Loucy (cell line): ENCODE measurements at regions not wholly inside any gene's neighbourhood (a gene's known extent, or its start where the extent isn't known, plus 50 kb on each side); places are given as distances from the start of the nearest gene placed in this dataset.

Experiments used
- H2AFZ ChIP-seq: fragments of 200-600 bp; sonication (generic); 2 replicates; pipeline ENCODE4 v1.6.0; 2016; ENCODE audit warnings: antibody characterized with exemption, mild to moderate bottlenecking, low read length, moderate library complexity
- H3F3A ChIP-seq: fragments of 200-600 bp; 2 replicates; pipeline ENCODE4 v1.6.0; 2016; ENCODE audit warnings: antibody characterized with exemption, low read depth, mild to moderate bottlenecking
- H3K27me3 ChIP-seq: fragments of 200-600 bp; sonication (generic); 2 replicates; pipeline ENCODE4 v1.6.1; 2014; ENCODE audit warnings: low read length, mild to moderate bottlenecking; ENCODE audit not compliant: insufficient read depth, poor library complexity, severe bottlenecking
- H3K36me3 ChIP-seq: fragments of 200-600 bp; sonication (generic); 2 replicates; pipeline ENCODE4 v1.6.1; 2016; ENCODE audit warnings: low read length; ENCODE audit not compliant: insufficient read depth
- H3K4me1 ChIP-seq: fragments of 200-600 bp; sonication (generic); 2 replicates; pipeline ENCODE4 v1.5.1; 2014; ENCODE audit warnings: low read length, mild to moderate bottlenecking; ENCODE audit not compliant: insufficient read depth, poor library complexity, severe bottlenecking
- H3K4me2 ChIP-seq: fragments of 200-600 bp; sonication (generic); 2 replicates; pipeline ENCODE4 v1.6.0; 2014; ENCODE audit warnings: antibody characterized with exemption, low read length, low read depth, mild to moderate bottlenecking; ENCODE audit not compliant: poor library complexity, severe bottlenecking
- H3K4me3 ChIP-seq: fragments of 200-600 bp; sonication (generic); 2 replicates; pipeline ENCODE4 v1.5.1; 2014; ENCODE audit warnings: low read length, mild to moderate bottlenecking, mixed read lengths; ENCODE audit not compliant: poor library complexity, severe bottlenecking
- H3K79me2 ChIP-seq: fragments of 200-600 bp; sonication (generic); 2 replicates; pipeline ENCODE4 v1.6.1; 2014; ENCODE audit warnings: low read length; ENCODE audit not compliant: insufficient read depth
- H3K9ac ChIP-seq: fragments of 200-600 bp; sonication (generic); 2 replicates; pipeline ENCODE4 v1.6.0; 2014; ENCODE audit warnings: mild to moderate bottlenecking, low read depth, low read length, moderate library complexity; ENCODE audit not compliant: poor library complexity, severe bottlenecking
- H3K9me2 ChIP-seq: fragments of 200-600 bp; sonication (generic); replicated peaks from 2 replicates; pipeline ENCODE4 v1.6.1; 2016; ENCODE audit warnings: low read depth, low read length, mixed read lengths
- H3K9me3 ChIP-seq: fragments of 200-600 bp; sonication (generic); 2 replicates; pipeline ENCODE4 v1.6.1; 2014; ENCODE audit warnings: mild to moderate bottlenecking, antibody characterized with exemption, low read length, low read depth; ENCODE audit not compliant: insufficient read depth
- H4K20me1 ChIP-seq: fragments of 200-600 bp; sonication (generic); 2 replicates; pipeline ENCODE4 v1.6.0; 2014; ENCODE audit warnings: antibody characterized with exemption, low read length, mild to moderate bottlenecking; ENCODE audit not compliant: insufficient read depth, poor library complexity, severe bottlenecking
- EZH2phosphoT487 ChIP-seq: fragments of 200-600 bp; IDR thresholded peaks from 2 replicates; pipeline ENCODE4 v1.6.1; 2018; ENCODE audit warnings: antibody characterized with exemption, mild to moderate bottlenecking, moderate library complexity, borderline replicate concordance
- TF ChIP-seq, protein P1 (sequence below): fragments of 200-600 bp; sonication (generic); conservative IDR thresholded peaks from 2 replicates; pipeline ENCODE4 v1.5.1; 2014; ENCODE audit warnings: mild to moderate bottlenecking, antibody characterized with exemption, low read length

DNA sequence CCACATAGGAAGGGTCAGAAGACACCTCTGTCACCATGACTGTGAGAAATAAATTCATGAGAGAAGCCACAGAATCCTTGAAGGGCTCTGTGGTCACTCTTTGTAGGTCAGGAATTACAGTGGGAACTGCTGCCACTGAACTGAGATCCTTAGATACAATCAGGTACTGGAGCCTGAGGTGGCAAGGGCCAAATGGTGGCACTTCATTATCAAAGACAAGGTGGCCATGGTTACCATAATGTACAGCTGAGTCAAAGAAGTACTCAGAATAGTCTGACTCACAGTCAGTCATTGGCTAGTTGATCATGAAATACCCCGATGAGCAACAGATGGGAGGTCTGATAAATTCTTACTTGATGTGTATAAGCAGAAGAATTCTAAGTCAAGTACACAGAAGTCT lies 131.9 kb downstream of the RTL3 start:
- Histone ChIP-seq H3K4me2 (no peak overlapping the region), H3K9me3 (no peaks in the 10 kb centered on the region), H3K4me3 (no peak overlapping the region), H2AFZ (no peak overlapping the region), H3F3A (no peaks in the 10 kb centered on the region), H3K9me2 (no peaks in the 10 kb centered on the region), H3K36me3 (no peaks in the 10 kb centered on the region), H3K79me2 (no peaks in the 10 kb centered on the region), H3K27me3 (no peaks in the 10 kb centered on the region), H3K9ac (no peak overlapping the region), H4K20me1 (no peaks in the 10 kb centered on the region), H3K4me1 (no peaks in the 10 kb centered on the region)
- TF ChIP-seq, protein P1, sequence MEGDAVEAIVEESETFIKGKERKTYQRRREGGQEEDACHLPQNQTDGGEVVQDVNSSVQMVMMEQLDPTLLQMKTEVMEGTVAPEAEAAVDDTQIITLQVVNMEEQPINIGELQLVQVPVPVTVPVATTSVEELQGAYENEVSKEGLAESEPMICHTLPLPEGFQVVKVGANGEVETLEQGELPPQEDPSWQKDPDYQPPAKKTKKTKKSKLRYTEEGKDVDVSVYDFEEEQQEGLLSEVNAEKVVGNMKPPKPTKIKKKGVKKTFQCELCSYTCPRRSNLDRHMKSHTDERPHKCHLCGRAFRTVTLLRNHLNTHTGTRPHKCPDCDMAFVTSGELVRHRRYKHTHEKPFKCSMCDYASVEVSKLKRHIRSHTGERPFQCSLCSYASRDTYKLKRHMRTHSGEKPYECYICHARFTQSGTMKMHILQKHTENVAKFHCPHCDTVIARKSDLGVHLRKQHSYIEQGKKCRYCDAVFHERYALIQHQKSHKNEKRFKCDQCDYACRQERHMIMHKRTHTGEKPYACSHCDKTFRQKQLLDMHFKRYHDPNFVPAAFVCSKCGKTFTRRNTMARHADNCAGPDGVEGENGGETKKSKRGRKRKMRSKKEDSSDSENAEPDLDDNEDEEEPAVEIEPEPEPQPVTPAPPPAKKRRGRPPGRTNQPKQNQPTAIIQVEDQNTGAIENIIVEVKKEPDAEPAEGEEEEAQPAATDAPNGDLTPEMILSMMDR = no peak
- no peak for TF ChIP-seq EZH2phosphoT487

DNA sequence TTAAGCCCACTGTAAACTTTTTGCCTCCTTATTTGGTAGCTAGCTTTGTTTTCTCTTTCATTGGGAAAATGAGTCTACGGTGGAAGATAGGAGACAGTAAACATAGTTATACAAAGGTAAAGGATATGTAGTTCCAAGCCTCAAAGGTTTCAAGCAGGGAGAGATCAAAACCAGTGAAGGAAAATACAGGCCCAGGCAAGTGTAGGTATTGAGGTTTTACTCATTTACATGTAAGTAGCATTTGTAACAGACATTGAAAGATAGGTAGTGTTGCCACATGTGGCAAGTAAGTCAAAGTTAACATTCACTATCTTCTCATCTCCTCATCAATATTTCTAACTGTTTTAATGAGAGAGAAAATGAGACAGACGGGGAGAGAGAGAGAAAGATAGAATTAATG lies 136.5 kb downstream of the RTL3 start:
- Histone ChIP-seq H3K36me3 (no peaks in the 10 kb centered on the region), H3K79me2 (no peaks in the 10 kb centered on the region), H3K9me2 (no peaks in the 10 kb centered on the region), H3K4me1 (peaks cover 6% of the 10 kb centered on the region), H3K4me3 (no peak overlapping the region), H3K4me2 (no peak overlapping the region), H3K27me3 (no peaks in the 10 kb centered on the region), H3K9me3 (no peaks in the 10 kb centered on the region), H3K9ac (no peak overlapping the region), H4K20me1 (no peaks in the 10 kb centered on the region), H2AFZ (no peak overlapping the region), H3F3A (no peaks in the 10 kb centered on the region)
- TF ChIP-seq, protein P1 = no peak
- TF ChIP-seq EZH2phosphoT487 = no peak

DNA sequence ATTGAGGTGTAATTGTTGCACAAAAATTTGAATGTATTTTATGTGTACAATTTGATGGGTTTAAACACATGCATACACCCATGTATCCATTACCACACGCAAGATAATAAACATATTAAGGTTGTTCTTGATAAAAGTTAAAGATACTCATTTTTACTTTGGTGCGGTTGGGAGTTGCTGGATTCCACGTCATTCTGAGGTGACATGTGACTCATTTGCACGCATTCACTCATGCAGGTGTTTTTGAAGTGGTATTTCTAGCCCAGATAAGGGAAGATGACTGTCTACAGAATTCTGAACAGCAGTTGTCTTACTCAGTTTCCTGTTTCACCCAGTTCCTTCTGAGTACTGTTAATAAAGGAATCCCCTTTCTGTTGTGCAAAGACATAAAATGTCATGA lies 142.0 kb downstream of the RTL3 start:
- TF ChIP-seq, protein P1 = no peak
- no peak for TF ChIP-seq EZH2phosphoT487
- peak overlapping the region; percentile 64 for H3K4me2 ChIP-seq
- peak overlapping the region; percentile 44 for H3K4me3 ChIP-seq

More for the DNA sequence above, 142.0 kb downstream of the RTL3 start:
- no peak overlapping the region for H2AFZ ChIP-seq
- H3K27me3 ChIP-seq = no peaks in the 10 kb centered on the region
- no peak overlapping the region for H3K9ac ChIP-seq
- H3K9me3 ChIP-seq = no peaks in the 10 kb centered on the region
- H3K9me2 ChIP-seq = no peaks in the 10 kb centered on the region
- peaks cover 37% of the 10 kb centered on the region for H3K4me1 ChIP-seq
- no peaks in the 10 kb centered on the region for H3K79me2 ChIP-seq
- peaks cover 3% of the 10 kb centered on the region; the same call in 1 of the 2 replicates for H3F3A ChIP-seq
- H3K36me3 ChIP-seq = no peaks in the 10 kb centered on the region
- no peaks in the 10 kb centered on the region for H4K20me1 ChIP-seq
